ENCODE measurements at regions not wholly inside any gene's neighbourhood (a gene's known extent, or its start where the extent isn't known, plus 50 kb on each side); places are given as distances from the start of the nearest gene placed in this dataset.

- TF ChIP-seq GATA2 (IDR thresholded peaks at IDR 0.05; ENCODE audit: low read depth, low read length): no peak
- no peak for TF ChIP-seq GATA3 (IDR thresholded peaks at IDR 0.05; ENCODE audit: low read depth, low read length)
Measured at GRCh38 chrX:30027636-30028035, 187.7 kb upstream of the MAGEB2 start.

All from SH-SY5Y (cell line).